Islet precursor cell (in vitro differentiated cells): ENCODE measurements at regions not wholly inside any gene's neighbourhood (a gene's known extent, or its start where the extent isn't known, plus 50 kb on each side); places are given as distances from the start of the nearest gene placed in this dataset.
A peak's percentile ranks its signal among the peaks of the same experiment; 100 is the strongest.
"Not testable (repeated sequence)": the region's sequence is repeated elsewhere in the genome, so short reads cannot be mapped to it uniquely, and the experiment has no call there.

Experiments
- DNase-seq: peaks from one replicate; pipeline ENCODE4 v3.0.0-alpha.2; 2018

- DNase-seq = no peak
Observed at GRCh38 chr4:132097041-132097440, 1052.1 kb upstream of the PCDH10 start.

GRCh38 chr4:132101526-132101925, 1047.6 kb upstream of the PCDH10 start:
- DNase-seq = no peak

GRCh38 chr4:132108784-132109183, 1040.3 kb upstream of the PCDH10 start:
- no peak for DNase-seq

- no peak for DNase-seq
Observed at GRCh38 chr4:132114885-132115284, 1034.2 kb upstream of the PCDH10 start.

GRCh38 chr4:132122741-132123140, 1026.4 kb upstream of the PCDH10 start:
- DNase-seq = not testable (repeated sequence)

GRCh38 chr4:132123870-132124623, 1025.0 kb upstream of the PCDH10 start:
- DNase-seq = no peak

- DNase-seq = no peak
Observed at GRCh38 chr4:132124624-132124974, 1024.5 kb upstream of the PCDH10 start.

- DNase-seq = no peak
Observed at GRCh38 chr4:132125131-132125530, 1024.0 kb upstream of the PCDH10 start.

- DNase-seq = no peak
Observed at GRCh38 chr4:132132433-132132832, 1016.7 kb upstream of the PCDH10 start.

GRCh38 chr4:132169660-132170059, 979.4 kb upstream of the PCDH10 start:
- no peak for DNase-seq

- DNase-seq = no peak
Observed at GRCh38 chr4:132180020-132180427, 969.1 kb upstream of the PCDH10 start.

- no peak for DNase-seq
Observed at GRCh38 chr4:132195176-132195575, 953.9 kb upstream of the PCDH10 start.

GRCh38 chr4:132203618-132204017, 945.5 kb upstream of the PCDH10 start:
- DNase-seq = no peak

GRCh38 chr4:132214519-132214918, 934.6 kb upstream of the PCDH10 start:
- no peak for DNase-seq

GRCh38 chr4:132218406-132218805, 930.7 kb upstream of the PCDH10 start:
- DNase-seq = peak; percentile 66

GRCh38 chr4:132227151-132227856, 921.8 kb upstream of the PCDH10 start:
- peak; percentile 55 for DNase-seq

- peak; percentile 85 for DNase-seq
Observed at GRCh38 chr4:132227857-132228165, 921.3 kb upstream of the PCDH10 start.

- no peak for DNase-seq
Observed at GRCh38 chr4:132228676-132229075, 920.4 kb upstream of the PCDH10 start.

GRCh38 chr4:132230025-132230424, 919.1 kb upstream of the PCDH10 start:
- no peak for DNase-seq

- DNase-seq = no peak
Observed at GRCh38 chr4:132238697-132239096, 910.4 kb upstream of the PCDH10 start.

- no peak for DNase-seq
Observed at GRCh38 chr4:132240081-132240480, 909.0 kb upstream of the PCDH10 start.

- no peak for DNase-seq
Observed at GRCh38 chr4:132245319-132245718, 903.8 kb upstream of the PCDH10 start.

- DNase-seq = no peak
Observed at GRCh38 chr4:132264176-132264575, 884.9 kb upstream of the PCDH10 start.

- DNase-seq = no peak
Observed at GRCh38 chr4:132266374-132266773, 882.7 kb upstream of the PCDH10 start.

- DNase-seq = no peak
Observed at GRCh38 chr4:132267321-132267720, 881.8 kb upstream of the PCDH10 start.
